HCT116 (cell line): ENCODE measurements at regions not wholly inside any gene's neighbourhood (a gene's known extent, or its start where the extent isn't known, plus 50 kb on each side); places are given as distances from the start of the nearest gene placed in this dataset.

Source experiments
- ATAC-seq: fragments of 200-7000 bp; cut with Tn5 transposase; 2 replicates; pipeline ENCODE4 v1.9.1; 2020; ENCODE audit warnings: mild to moderate bottlenecking, moderate library complexity
- BruUV-seq: library from RNA; stranded (reverse); fragments of 400-500 nt; replicated peaks from 2 replicates; lab custom pipeline; 2021; lab: Mats Ljungman, UMichigan
- CTCF ChIA-PET: fragments of 300-600 bp; sonication (Branson Sonifier 250); formaldehyde crosslinking; loops from one replicate; lab custom pipeline; 2021; ENCODE audit warnings: antibody characterized with exemption; lab: Charles Lee
- POLR2A ChIA-PET: fragments of 300-600, 350-600 bp; sonication (Branson Sonifier 250); formaldehyde crosslinking; loops from one replicate; lab custom pipeline; 2021; ENCODE audit warnings: antibody characterized with exemption; lab: Charles Lee
- RAD21 ChIA-PET, 2 experiments: fragments of 300-600 bp; sonication (Branson Sonifier 250); formaldehyde crosslinking; loops; one replicate each; lab custom pipeline; 2023; ENCODE audit warnings: low total read pairs in 2 of 2; ENCODE audit not compliant: uncharacterized antibody in 2 of 2, unreplicated experiment in 2 of 2, low non-redundant PET in 1 of 2; lab: Charles Lee
- DNase-seq: peaks from one replicate; pipeline ENCODE4 v3.0.0-alpha.2; 2010; ENCODE audit warnings: low read depth, low spot score
- H2AFZ ChIP-seq: fragments of 200-600 bp; shearing (Covaris generic), sonication (generic); 2 replicates; pipeline ENCODE4 v1.6.1; 2017; ENCODE audit warnings: low read depth, mixed run types, mixed read lengths, antibody characterized with exemption, low read length; ENCODE audit not compliant: poor library complexity, severe bottlenecking
- H3K27ac ChIP-seq: 2 replicates; pipeline ENCODE4 v1.5.1; 2012; ENCODE audit warnings: low read depth, low read length
- H3K27me3 ChIP-seq: fragments of 200-600 bp; sonication (generic); 2 replicates; pipeline ENCODE4 v1.6.1; 2016; ENCODE audit warnings: mixed run types, low read length, mixed read lengths; ENCODE audit not compliant: insufficient read depth
- H3K36me3 ChIP-seq, 2 experiments: fragments of 200-500 bp in 1 of 2; fragments of 200-600 bp in 1 of 2; sonication (Bioruptor generic) in 1 of 2; sonication (generic) in 1 of 2; 2 replicates each; pipeline versions ENCODE4 v1.5.1 to v1.6.1; 2014 to 2016; ENCODE audit warnings: low read length in 2 of 2, inconsistent platforms in 1 of 2, mixed read lengths in 1 of 2, mixed run types in 1 of 2; ENCODE audit not compliant: insufficient read depth in 2 of 2, control insufficient read depth in 1 of 2
- H3K4me1 ChIP-seq, 2 experiments: fragments of 200-600 bp in 1 of 2; sonication (generic) in 1 of 2; 2 replicates each; pipeline versions ENCODE4 v1.5.1 to v1.6.1; 2012 to 2017; ENCODE audit warnings: low read length in 2 of 2, inconsistent platforms in 1 of 2, mild to moderate bottlenecking in 1 of 2, mixed read lengths in 1 of 2, mixed run types in 1 of 2, moderate library complexity in 1 of 2; ENCODE audit not compliant: insufficient read depth in 2 of 2, control insufficient read depth in 1 of 2
- H3K4me2 ChIP-seq: fragments of 200-600 bp; sonication (generic); 2 replicates; pipeline ENCODE4 v1.6.1; 2017; ENCODE audit warnings: mixed run types, low read length, mixed read lengths
- H3K4me3 ChIP-seq, 2 experiments: fragments of 200-600 bp in 1 of 2; sonication (generic) in 1 of 2; replicated peaks in 1 of 2; 2 replicates each; pipeline ENCODE4 v1.5.1; 2011 to 2016; ENCODE audit warnings: low read length in 2 of 2, control low read depth in 1 of 2, low read depth in 1 of 2, mild to moderate bottlenecking in 1 of 2, mixed read lengths in 1 of 2, mixed run types in 1 of 2
- H3K79me2 ChIP-seq: fragments of 200-600 bp; sonication (generic); 2 replicates; pipeline ENCODE4 v1.6.1; 2017; ENCODE audit warnings: mild to moderate bottlenecking, mixed run types, low read length, moderate library complexity, mixed read lengths; ENCODE audit not compliant: insufficient read depth
- H3K9ac ChIP-seq: fragments of 200-600 bp; sonication (generic); 2 replicates; pipeline ENCODE4 v1.6.1; 2016; ENCODE audit warnings: low read length, mixed read lengths
- H3K9me2 ChIP-seq: fragments of 200-600 bp; sonication (generic), shearing (Covaris generic); 2 replicates; pipeline ENCODE4 v1.6.1; 2017; ENCODE audit warnings: mixed run types, mild to moderate bottlenecking, moderate library complexity; ENCODE audit not compliant: insufficient read depth
- H3K9me3 ChIP-seq, 2 experiments: fragments of 200-500 bp in 1 of 2; fragments of 200-600 bp in 1 of 2; sonication (Bioruptor generic) in 1 of 2; sonication (generic) in 1 of 2; 2 replicates each; pipeline ENCODE4 v1.6.1; 2014 to 2017; ENCODE audit warnings: low read length in 2 of 2, mixed read lengths in 2 of 2, inconsistent platforms in 1 of 2, low read depth in 1 of 2, mild to moderate bottlenecking in 1 of 2, mixed run types in 1 of 2, moderate library complexity in 1 of 2; ENCODE audit not compliant: control insufficient read depth in 1 of 2, insufficient read depth in 1 of 2
- H4K20me1 ChIP-seq: fragments of 200-600 bp; sonication (generic), shearing (Covaris generic); 2 replicates; pipeline ENCODE4 v1.6.1; 2017; ENCODE audit warnings: mixed run types, mild to moderate bottlenecking, moderate library complexity; ENCODE audit not compliant: insufficient read depth
- CBX3 ChIP-seq: IDR thresholded peaks from 2 replicates; pipeline ENCODE4 v1.6.1; 2012; ENCODE audit warnings: low read depth
- CEBPB ChIP-seq: IDR thresholded peaks from 2 replicates; pipeline ENCODE4 v1.6.1; 2012; ENCODE audit warnings: low read depth
- EGR1 ChIP-seq: IDR thresholded peaks from 2 replicates; pipeline ENCODE4 v1.6.1; 2012; ENCODE audit warnings: low read depth
- ELF1 ChIP-seq: IDR thresholded peaks from 2 replicates; pipeline ENCODE4 v1.6.1; 2012; ENCODE audit warnings: low read depth, borderline replicate concordance
- EZH2 ChIP-seq: fragments of 200-600 bp; sonication (generic); IDR thresholded peaks from 2 replicates; pipeline ENCODE4 v1.6.1; 2017; ENCODE audit warnings: antibody characterized with exemption, mixed run types
- FOSL1 ChIP-seq: IDR thresholded peaks from 2 replicates; pipeline ENCODE4 v1.6.1; 2012; ENCODE audit warnings: low read depth
- JUND ChIP-seq: IDR thresholded peaks from 2 replicates; pipeline ENCODE4 v1.6.1; 2012
- POLR2A ChIP-seq: IDR thresholded peaks from 2 replicates; pipeline ENCODE4 v1.7.0; 2011; ENCODE audit warnings: borderline replicate concordance; ENCODE audit not compliant: insufficient read depth, insufficient read length; ENCODE audit errors: extremely low read depth
- POLR2AphosphoS5 ChIP-seq: IDR thresholded peaks from 2 replicates; pipeline ENCODE4 v1.6.1; 2011; ENCODE audit warnings: mild to moderate bottlenecking, low read depth, low read length, moderate library complexity
- RAD21 ChIP-seq: IDR thresholded peaks from 2 replicates; pipeline ENCODE4 v1.6.1; 2012; ENCODE audit warnings: low read depth, mild to moderate bottlenecking
- SP1 ChIP-seq: IDR thresholded peaks from 2 replicates; pipeline ENCODE4 v1.6.1; 2012; ENCODE audit warnings: low read depth
- TCF7L2 ChIP-seq: IDR thresholded peaks from 2 replicates; pipeline ENCODE4 v1.7.0; 2011; ENCODE audit warnings: borderline replicate concordance, inconsistent platforms; ENCODE audit not compliant: insufficient read depth, insufficient read length; ENCODE audit errors: extremely low read depth
- YY1 ChIP-seq: IDR thresholded peaks from 2 replicates; pipeline ENCODE4 v1.6.1; 2011; ENCODE audit warnings: low read length, low read depth, moderate library complexity, mild to moderate bottlenecking; ENCODE audit not compliant: insufficient replicate concordance; ENCODE audit errors: extremely low read depth
- ZFX ChIP-seq: fragments of 450-650 bp; IDR thresholded peaks from 2 replicates; pipeline ENCODE4 v1.6.1; 2017
- ZNF274 ChIP-seq: fragments of 200-500 bp; sonication (Bioruptor generic); IDR thresholded peaks from 2 replicates; pipeline ENCODE4 v1.6.1; 2014; ENCODE audit warnings: mild to moderate bottlenecking, low read depth, low read length, inconsistent platforms
- intact Hi-C: fragments of 100-400 bp; cut with micrococcal nuclease; formaldehyde crosslinking; loops from 2 replicates; pipeline ENCODE4 v1.10.0; 2022
- TF ChIP-seq, protein P1 (sequence below): IDR thresholded peaks from 2 replicates; pipeline ENCODE4 v1.6.1; 2012
- TF ChIP-seq, protein P2 (sequence below): IDR thresholded peaks from 2 replicates; pipeline ENCODE4 v1.6.1; 2012
- TF ChIP-seq, protein P3 (sequence below), 3 experiments: fragments of 200-600 bp in 1 of 3; sonication (generic) in 1 of 3; IDR thresholded peaks in 2 of 3; conservative IDR thresholded peaks in 1 of 3; 2 replicates each; pipeline ENCODE4 v1.5.1; 2012 to 2017; ENCODE audit warnings: low read depth in 2 of 3, low read length in 2 of 3, antibody characterized with exemption in 1 of 3, borderline replicate concordance in 1 of 3, control low read depth in 1 of 3, mild to moderate bottlenecking in 1 of 3, mixed read lengths in 1 of 3, mixed run types in 1 of 3, moderate library complexity in 1 of 3; ENCODE audit not compliant: insufficient read depth in 1 of 3
- TF ChIP-seq, protein P4 (sequence below): IDR thresholded peaks from 2 replicates; pipeline ENCODE4 v1.6.1; 2012; ENCODE audit warnings: low read depth
- TF ChIP-seq, protein P5 (sequence below): IDR thresholded peaks from 2 replicates; pipeline ENCODE4 v1.6.1; 2011; ENCODE audit warnings: mild to moderate bottlenecking, low read length, moderate library complexity; ENCODE audit not compliant: insufficient replicate concordance; ENCODE audit errors: extremely low read depth

DNA sequence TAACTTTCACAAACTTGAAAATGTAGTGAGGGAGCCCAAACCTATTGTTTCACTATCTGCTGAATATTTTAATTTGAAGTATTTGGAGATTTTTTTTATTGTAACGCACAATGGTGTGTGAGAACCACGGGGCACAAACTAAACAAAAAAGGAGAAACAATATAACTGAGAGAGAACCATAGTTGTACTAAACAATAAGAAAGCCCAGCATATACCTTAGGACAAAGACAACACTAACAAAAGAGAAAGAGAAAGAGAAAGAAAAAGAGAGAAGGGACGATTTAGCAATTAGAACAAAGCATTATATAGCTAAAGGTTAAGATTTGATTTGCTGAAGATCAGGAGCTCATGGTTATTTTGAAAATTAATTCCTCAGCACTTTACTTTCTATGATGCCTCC lies 906.0 kb upstream of the NXPH2 start:
- Histone ChIP-seq H3K27me3 (no peaks in the 10 kb centered on the region), H2AFZ (no peak overlapping the region), H3K9me3 (no peaks in the 10 kb centered on the region), H3K4me3 (no peak overlapping the region), H3K79me2 (no peaks in the 10 kb centered on the region), H3K27ac (no peak overlapping the region), H3K9ac (no peak overlapping the region), H3K9me2 (no peaks in the 10 kb centered on the region), H3K4me1 (no peaks in the 10 kb centered on the region), H4K20me1 (no peaks in the 10 kb centered on the region), H3K36me3 (no peaks in the 10 kb centered on the region), H3K4me2 (no peak overlapping the region)
- ChIA-PET RAD21 (no interaction called here), POLR2A (no interaction called here), CTCF (no interaction called here)
- ATAC-seq: no peak
- intact Hi-C loops: no loop called here
- DNase-seq: no peak
- TF ChIP-seq JUND (no peak), EZH2 (no peak), SP1 (no peak), RAD21 (no peak), POLR2A (no peak), TCF7L2 (no peak), EGR1 (no peak), ELF1 (no peak), POLR2AphosphoS5 (no peak), YY1 (no peak), ZNF274 (no peak), CEBPB (no peak), CBX3 (no peak), FOSL1 (no peak), ZFX (no peak)
- TF ChIP-seq, protein P1, sequence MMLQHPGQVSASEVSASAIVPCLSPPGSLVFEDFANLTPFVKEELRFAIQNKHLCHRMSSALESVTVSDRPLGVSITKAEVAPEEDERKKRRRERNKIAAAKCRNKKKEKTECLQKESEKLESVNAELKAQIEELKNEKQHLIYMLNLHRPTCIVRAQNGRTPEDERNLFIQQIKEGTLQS: no peak
- TF ChIP-seq, protein P2, sequence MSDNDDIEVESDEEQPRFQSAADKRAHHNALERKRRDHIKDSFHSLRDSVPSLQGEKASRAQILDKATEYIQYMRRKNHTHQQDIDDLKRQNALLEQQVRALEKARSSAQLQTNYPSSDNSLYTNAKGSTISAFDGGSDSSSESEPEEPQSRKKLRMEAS: no peak
- TF ChIP-seq, protein P3, sequence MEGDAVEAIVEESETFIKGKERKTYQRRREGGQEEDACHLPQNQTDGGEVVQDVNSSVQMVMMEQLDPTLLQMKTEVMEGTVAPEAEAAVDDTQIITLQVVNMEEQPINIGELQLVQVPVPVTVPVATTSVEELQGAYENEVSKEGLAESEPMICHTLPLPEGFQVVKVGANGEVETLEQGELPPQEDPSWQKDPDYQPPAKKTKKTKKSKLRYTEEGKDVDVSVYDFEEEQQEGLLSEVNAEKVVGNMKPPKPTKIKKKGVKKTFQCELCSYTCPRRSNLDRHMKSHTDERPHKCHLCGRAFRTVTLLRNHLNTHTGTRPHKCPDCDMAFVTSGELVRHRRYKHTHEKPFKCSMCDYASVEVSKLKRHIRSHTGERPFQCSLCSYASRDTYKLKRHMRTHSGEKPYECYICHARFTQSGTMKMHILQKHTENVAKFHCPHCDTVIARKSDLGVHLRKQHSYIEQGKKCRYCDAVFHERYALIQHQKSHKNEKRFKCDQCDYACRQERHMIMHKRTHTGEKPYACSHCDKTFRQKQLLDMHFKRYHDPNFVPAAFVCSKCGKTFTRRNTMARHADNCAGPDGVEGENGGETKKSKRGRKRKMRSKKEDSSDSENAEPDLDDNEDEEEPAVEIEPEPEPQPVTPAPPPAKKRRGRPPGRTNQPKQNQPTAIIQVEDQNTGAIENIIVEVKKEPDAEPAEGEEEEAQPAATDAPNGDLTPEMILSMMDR (IDR thresholded peaks at IDR 0.05 in 2 of 3, conservative IDR thresholded peaks at IDR 0.05 in 1 of 3; ENCODE audit: borderline replicate concordance in 1 of 3, insufficient read depth in 1 of 3, low read depth in 2 of 3, low read length in 2 of 3): no peak
- TF ChIP-seq, protein P4, sequence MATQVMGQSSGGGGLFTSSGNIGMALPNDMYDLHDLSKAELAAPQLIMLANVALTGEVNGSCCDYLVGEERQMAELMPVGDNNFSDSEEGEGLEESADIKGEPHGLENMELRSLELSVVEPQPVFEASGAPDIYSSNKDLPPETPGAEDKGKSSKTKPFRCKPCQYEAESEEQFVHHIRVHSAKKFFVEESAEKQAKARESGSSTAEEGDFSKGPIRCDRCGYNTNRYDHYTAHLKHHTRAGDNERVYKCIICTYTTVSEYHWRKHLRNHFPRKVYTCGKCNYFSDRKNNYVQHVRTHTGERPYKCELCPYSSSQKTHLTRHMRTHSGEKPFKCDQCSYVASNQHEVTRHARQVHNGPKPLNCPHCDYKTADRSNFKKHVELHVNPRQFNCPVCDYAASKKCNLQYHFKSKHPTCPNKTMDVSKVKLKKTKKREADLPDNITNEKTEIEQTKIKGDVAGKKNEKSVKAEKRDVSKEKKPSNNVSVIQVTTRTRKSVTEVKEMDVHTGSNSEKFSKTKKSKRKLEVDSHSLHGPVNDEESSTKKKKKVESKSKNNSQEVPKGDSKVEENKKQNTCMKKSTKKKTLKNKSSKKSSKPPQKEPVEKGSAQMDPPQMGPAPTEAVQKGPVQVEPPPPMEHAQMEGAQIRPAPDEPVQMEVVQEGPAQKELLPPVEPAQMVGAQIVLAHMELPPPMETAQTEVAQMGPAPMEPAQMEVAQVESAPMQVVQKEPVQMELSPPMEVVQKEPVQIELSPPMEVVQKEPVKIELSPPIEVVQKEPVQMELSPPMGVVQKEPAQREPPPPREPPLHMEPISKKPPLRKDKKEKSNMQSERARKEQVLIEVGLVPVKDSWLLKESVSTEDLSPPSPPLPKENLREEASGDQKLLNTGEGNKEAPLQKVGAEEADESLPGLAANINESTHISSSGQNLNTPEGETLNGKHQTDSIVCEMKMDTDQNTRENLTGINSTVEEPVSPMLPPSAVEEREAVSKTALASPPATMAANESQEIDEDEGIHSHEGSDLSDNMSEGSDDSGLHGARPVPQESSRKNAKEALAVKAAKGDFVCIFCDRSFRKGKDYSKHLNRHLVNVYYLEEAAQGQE: no peak
- TF ChIP-seq, protein P5, sequence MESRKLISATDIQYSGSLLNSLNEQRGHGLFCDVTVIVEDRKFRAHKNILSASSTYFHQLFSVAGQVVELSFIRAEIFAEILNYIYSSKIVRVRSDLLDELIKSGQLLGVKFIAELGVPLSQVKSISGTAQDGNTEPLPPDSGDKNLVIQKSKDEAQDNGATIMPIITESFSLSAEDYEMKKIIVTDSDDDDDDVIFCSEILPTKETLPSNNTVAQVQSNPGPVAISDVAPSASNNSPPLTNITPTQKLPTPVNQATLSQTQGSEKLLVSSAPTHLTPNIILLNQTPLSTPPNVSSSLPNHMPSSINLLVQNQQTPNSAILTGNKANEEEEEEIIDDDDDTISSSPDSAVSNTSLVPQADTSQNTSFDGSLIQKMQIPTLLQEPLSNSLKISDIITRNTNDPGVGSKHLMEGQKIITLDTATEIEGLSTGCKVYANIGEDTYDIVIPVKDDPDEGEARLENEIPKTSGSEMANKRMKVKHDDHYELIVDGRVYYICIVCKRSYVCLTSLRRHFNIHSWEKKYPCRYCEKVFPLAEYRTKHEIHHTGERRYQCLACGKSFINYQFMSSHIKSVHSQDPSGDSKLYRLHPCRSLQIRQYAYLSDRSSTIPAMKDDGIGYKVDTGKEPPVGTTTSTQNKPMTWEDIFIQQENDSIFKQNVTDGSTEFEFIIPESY: no peak
- no TSS peak for BruUV-seq
